NB4 (cell line): ENCODE measurements at regions not wholly inside any gene's neighbourhood (a gene's known extent, or its start where the extent isn't known, plus 50 kb on each side); places are given as distances from the start of the nearest gene placed in this dataset.

ENCODE experiments used
- MYC ChIP-seq: IDR thresholded peaks from 2 replicates; pipeline ENCODE4 v1.6.1; 2011; ENCODE audit warnings: low read depth, low read length
- POLR2A ChIP-seq: IDR thresholded peaks from 2 replicates; pipeline ENCODE4 v1.6.1; 2011; ENCODE audit warnings: mild to moderate bottlenecking; ENCODE audit not compliant: insufficient read length; ENCODE audit errors: extremely low read depth
- TF ChIP-seq, protein P1 (sequence below): IDR thresholded peaks from one replicate; pipeline ENCODE4 v1.5.1; 2012; ENCODE audit warnings: low read depth, low read length
- TF ChIP-seq, protein P2 (sequence below): IDR thresholded peaks from 2 replicates; pipeline ENCODE4 v1.6.1; 2011; ENCODE audit warnings: low read depth, low read length

DNA sequence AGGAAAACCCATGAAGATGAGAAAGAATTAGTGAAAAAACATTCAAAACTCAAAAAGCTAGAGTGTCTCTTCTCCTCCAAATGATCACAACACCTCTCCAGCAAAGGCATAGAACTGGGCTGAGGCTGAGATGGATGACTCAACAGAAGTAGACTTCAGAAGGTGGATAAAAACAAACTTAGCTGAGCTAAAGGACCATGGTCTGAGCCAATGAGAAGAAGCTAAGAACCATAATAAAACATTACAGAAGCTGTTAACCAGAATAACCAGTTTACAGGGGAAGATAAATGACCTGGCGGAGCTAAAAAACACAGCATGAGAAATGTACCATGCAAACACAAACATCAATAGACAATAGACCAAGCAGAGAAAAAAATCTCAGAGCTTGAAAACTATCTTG is 904.1 kb upstream of the MANEA start:
- TF ChIP-seq POLR2A (no peak), MYC (no peak)
- TF ChIP-seq, protein P1, sequence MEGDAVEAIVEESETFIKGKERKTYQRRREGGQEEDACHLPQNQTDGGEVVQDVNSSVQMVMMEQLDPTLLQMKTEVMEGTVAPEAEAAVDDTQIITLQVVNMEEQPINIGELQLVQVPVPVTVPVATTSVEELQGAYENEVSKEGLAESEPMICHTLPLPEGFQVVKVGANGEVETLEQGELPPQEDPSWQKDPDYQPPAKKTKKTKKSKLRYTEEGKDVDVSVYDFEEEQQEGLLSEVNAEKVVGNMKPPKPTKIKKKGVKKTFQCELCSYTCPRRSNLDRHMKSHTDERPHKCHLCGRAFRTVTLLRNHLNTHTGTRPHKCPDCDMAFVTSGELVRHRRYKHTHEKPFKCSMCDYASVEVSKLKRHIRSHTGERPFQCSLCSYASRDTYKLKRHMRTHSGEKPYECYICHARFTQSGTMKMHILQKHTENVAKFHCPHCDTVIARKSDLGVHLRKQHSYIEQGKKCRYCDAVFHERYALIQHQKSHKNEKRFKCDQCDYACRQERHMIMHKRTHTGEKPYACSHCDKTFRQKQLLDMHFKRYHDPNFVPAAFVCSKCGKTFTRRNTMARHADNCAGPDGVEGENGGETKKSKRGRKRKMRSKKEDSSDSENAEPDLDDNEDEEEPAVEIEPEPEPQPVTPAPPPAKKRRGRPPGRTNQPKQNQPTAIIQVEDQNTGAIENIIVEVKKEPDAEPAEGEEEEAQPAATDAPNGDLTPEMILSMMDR, result no peak
- TF ChIP-seq, protein P2, sequence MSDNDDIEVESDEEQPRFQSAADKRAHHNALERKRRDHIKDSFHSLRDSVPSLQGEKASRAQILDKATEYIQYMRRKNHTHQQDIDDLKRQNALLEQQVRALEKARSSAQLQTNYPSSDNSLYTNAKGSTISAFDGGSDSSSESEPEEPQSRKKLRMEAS, result no peak
